ENCODE measurements at regions not wholly inside any gene's neighbourhood (a gene's known extent, or its start where the extent isn't known, plus 50 kb on each side); places are given as distances from the start of the nearest gene placed in this dataset.

DNA sequence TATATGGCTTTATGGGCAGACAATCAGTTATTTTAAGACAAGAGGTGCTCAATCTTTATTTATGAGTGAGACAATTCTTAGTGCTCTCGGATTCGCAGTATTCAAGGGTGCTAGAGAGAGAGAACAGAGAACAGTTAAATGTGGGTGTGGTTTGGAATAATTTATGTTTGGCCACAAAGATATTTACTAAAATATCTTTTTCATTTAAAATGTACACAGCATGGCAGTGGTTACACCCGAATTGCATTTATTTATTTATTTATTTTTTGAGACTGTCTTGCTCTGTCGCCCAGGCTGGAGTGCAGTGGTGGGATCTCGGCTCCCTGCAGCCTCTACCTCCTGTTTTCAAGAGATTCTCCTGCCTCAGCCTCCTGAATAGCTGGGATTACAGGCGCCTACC, 109.2 kb downstream of the CDCA7 start:
- TF ChIP-seq, protein P1, sequence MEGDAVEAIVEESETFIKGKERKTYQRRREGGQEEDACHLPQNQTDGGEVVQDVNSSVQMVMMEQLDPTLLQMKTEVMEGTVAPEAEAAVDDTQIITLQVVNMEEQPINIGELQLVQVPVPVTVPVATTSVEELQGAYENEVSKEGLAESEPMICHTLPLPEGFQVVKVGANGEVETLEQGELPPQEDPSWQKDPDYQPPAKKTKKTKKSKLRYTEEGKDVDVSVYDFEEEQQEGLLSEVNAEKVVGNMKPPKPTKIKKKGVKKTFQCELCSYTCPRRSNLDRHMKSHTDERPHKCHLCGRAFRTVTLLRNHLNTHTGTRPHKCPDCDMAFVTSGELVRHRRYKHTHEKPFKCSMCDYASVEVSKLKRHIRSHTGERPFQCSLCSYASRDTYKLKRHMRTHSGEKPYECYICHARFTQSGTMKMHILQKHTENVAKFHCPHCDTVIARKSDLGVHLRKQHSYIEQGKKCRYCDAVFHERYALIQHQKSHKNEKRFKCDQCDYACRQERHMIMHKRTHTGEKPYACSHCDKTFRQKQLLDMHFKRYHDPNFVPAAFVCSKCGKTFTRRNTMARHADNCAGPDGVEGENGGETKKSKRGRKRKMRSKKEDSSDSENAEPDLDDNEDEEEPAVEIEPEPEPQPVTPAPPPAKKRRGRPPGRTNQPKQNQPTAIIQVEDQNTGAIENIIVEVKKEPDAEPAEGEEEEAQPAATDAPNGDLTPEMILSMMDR (IDR thresholded peaks at IDR 0.05), result no peak
- TF ChIP-seq POLR2A (IDR thresholded peaks at IDR 0.05), result no peak

Data from gastroesophageal sphincter (tissue), 3 donors.